HG03139 (cell line): ENCODE measurements at regions not wholly inside any gene's neighbourhood (a gene's known extent, or its start where the extent isn't known, plus 50 kb on each side); places are given as distances from the start of the nearest gene placed in this dataset.
"Not testable (repeated sequence)": the region's sequence is repeated elsewhere in the genome, so short reads cannot be mapped to it uniquely, and the experiment has no call there.

ENCODE experiments used
- ATAC-seq: cut with Tn5 transposase; IDR thresholded peaks from one replicate; pipeline ENCODE4 v1.9.1; 2021; ENCODE audit not compliant: unreplicated experiment

- ATAC-seq: no peak
Measured at GRCh38 chr7:17437586-17437985, 139.1 kb downstream of the AHR start.

DNA sequence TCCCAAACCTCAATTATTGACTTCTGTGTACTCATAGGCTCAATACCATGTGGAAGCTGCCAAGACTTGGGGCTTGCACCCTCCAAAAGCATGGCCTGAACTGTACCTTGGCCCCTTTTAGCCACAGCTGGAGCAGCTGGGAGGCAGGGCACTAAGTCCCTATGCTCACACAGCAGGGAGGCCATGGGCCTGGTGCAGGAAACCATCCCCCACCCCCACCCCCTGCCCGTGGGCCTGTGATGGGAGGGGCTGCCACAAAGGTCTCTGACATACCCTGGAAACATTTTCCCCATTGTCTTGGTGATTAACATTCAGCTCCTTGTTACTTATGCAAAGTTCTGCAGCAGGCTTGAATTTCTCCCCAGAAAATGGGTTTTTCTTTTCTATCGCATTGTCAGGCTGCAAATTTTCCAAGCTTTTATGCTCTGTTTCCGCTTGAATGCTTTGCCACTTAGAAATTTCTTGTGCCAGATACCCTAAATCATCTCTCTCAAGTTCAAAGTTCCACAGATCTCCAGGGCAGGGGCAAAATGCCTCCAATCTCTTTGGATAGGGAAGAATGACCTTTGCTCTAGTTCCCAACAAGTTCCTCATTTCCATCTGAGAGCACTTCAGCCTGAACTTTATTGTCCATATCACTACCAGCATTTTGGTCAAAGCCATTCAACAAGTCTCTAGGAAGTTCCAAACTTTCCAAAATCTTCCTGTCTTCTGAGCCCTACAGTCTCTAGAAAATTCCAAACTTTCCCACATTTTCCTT lies 141.8 kb downstream of the AHR start:
- ATAC-seq: not testable (repeated sequence)

GRCh38 chr7:17440831-17441230 lies 142.4 kb downstream of the AHR start:
- ATAC-seq: no peak

DNA sequence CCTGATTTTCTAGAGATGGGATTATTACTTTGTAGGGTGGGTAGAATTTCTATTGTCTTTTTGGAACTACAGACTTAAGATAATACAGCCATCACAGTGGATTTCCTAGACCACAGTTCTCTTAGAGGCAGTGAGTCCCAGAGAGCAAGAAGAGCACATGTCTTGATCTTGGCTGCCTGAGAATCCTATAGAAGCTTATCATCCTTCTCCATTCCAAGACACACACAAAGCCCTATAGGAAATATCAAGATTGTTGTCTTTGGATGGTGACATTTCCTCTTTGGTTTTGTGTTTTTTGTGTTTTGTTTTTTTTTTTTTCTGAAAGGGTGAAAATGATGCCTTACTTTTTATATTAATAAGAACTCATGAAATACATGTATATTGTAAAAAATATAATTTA lies 143.1 kb downstream of the AHR start:
- no peak for ATAC-seq

DNA sequence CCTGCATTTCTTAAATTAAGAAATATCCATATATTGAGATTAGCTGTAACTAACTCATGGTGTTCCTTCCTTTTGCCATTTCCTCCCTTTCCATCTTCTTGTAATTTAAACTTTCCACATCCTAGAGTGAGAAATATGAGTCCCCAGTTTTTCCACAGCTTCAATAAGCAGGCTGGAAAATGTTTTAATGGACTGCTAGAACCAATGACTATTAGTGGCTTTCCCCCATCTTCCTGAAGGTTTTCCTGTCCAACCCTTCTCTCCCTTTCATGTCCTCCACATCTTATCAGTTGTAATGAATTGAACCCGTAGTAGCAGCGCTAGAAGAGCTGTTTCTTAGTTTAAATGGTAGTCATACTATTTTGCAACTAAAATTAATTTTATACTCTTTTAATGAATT lies 145.7 kb downstream of the AHR start:
- ATAC-seq: no peak

- ATAC-seq: no peak
Measured at GRCh38 chr7:17444673-17445072, 146.2 kb downstream of the AHR start.

DNA sequence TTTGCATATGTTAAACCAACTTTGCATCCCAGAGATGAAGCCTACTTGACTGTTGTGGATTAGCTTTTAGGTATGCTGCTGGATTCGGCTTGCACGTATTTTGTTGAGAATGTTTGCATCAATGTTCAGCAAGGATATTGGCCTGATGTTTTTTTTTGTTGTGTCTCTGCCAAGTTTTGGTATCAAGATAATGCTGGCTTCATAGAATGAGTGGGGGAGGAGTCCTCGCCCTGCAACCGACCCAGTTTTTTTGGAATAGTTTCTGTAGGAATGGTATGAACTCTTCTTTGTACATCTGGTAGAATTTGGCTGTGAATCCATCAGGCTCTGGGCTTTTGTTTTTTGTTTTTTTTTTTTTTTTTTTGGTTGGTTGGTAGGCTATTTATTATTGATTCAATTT lies 147.9 kb downstream of the AHR start:
- ATAC-seq: no peak

- no peak for ATAC-seq
Measured at GRCh38 chr7:17447728-17448478, 149.5 kb downstream of the AHR start.

GRCh38 chr7:17448479-17449423 lies 150.3 kb downstream of the AHR start:
- ATAC-seq: no peak

DNA sequence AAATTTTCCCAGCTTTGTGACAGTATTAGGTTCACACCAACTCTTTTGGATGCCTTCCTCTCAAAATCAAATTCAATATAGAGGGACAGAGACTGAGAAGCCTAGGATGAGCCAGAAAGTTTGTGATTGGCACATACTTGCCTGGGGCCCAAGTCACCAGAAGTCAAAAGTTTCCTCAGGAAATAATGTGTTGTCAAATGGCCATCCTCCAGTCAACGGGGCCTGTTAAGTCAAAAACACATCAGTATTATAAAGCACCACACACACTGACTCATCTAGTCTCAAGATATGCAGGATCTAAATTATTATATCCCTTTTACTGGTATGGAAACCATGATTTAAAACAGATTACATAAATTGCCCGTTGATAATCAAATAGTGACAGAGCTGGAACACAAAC lies 158.1 kb downstream of the AHR start:
- ATAC-seq: no peak

DNA sequence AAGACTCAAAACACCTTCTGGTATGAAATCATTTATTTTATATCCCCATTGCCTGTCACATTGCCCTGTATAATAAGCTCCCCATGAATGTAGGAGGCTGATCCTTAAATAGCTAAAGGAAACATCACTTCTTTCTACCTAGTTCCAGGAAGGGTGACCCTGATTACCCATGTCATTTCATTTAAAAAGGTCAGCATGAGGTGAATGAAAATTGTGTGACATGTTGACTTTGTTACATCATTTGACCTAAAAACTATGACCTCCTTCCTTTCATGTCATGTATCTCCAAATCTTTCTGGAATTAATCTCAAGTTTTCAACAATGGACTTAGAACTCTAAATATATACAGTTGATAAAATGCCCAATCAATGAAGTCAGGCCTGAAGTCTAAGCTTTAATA lies 161.5 kb downstream of the AHR start:
- ATAC-seq: no peak

DNA sequence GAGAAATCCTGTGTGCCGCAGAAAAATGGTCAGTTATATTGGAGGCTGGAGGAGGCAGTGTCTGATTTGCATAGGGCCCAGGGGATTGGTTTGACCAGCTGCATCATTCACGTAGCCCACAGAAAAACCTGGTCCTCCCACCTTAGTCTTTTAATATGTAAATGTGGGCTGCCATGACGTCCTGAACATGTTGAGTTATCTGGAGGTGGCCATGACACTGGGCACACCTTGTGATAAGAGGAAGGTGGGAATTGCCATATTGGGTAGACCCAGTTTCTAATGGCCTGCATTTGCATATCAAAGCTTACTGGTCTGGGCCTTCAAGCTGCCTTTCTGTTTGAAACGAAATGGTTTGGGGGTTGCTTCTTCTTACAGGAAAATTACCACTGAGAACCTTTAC lies 162.2 kb downstream of the AHR start:
- no peak for ATAC-seq

DNA sequence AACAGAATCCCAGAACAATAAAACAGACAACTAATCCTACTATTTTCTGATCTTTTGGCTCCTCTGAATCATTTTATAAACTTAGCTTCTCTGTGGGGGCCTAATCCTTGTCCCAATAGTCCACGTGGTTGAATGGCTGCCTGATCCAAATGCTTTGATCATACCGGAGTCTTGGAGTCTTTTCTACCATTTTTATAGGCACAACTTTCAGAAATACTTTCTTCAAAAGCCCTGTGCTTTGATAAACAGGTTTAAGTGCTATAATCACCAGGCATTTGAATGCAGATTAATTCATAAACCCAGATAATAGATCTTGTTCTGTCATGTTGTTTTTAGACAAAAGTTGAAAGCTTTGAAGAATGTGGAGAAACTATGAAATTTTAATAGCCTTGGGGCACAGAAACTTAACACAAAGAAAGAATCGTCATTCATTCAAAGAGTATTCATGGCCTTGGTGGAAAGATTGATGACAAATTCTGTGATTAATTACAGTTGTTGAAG lies 163.7 kb downstream of the AHR start:
- ATAC-seq: no peak

- peak; percentile 61 for ATAC-seq
Measured at GRCh38 chr7:17463511-17464085, 165.1 kb downstream of the AHR start.

DNA sequence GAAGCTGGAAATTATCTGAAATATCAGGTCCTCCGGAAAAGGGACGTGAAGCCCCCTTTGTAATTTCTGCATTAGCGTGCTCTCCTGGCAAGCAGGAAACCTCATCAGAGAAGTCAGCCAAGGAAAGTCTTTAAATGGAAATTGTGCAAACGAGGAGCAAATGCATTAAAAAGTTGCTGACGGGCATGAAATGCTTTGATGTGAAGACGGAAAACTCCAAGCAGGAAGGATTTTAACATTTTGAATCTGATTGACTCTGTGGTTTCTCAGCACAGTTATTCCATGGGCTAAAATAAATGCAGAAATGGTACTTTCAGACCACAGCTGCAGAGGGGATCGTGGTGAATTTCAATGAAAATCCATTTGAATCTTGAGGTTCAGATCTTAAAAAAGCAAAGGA lies 167.8 kb downstream of the AHR start:
- ATAC-seq: no peak

- ATAC-seq: no peak
Measured at GRCh38 chr7:17467386-17467945, 169.0 kb downstream of the AHR start.

DNA sequence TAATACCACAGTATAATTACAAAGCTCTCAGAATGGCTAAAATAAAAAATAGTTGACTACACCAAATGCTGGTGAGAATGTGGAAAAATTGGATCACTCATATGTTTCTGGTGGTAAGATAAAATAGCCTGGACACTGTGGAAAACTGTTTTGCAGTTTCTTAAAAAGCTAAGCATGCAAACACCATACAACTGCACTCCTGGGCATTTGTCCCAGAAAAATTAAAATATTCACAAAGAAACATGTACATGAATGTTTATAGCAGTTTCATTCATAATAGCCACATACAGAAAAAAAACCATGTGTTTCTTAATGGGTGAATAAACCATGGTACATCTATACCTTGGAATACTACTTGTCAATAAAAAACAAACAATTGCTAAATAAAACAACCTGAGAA lies 172.9 kb downstream of the AHR start:
- ATAC-seq: no peak

DNA sequence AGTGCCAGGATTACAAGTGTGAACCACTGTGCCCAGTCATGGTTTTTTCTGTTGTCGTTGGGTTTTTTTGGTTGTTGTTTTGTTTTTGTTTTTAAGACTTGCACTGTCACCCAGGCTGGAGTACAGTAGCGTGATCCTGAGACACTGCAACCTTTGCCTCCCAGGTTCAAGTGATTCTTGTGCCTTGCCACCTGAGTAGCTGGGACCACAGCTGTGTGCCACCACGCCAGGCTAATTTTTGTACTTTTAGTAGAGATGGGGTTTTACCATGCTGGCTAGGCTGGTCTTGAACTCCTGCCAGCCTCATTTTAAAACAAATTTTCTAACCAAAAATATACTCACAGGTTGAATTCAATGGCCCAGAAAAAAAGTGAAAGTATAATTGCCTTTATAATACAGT lies 174.1 kb downstream of the AHR start:
- no peak for ATAC-seq

- ATAC-seq: no peak
Measured at GRCh38 chr7:17472939-17473338, 174.5 kb downstream of the AHR start.

- no peak for ATAC-seq
Measured at GRCh38 chr7:17474724-17475344, 176.4 kb downstream of the AHR start.
